ENCODE measurements at regions not wholly inside any gene's neighbourhood (a gene's known extent, or its start where the extent isn't known, plus 50 kb on each side); places are given as distances from the start of the nearest gene placed in this dataset.
"Not testable (repeated sequence)": the region's sequence is repeated elsewhere in the genome, so short reads cannot be mapped to it uniquely, and the experiment has no call there.

- no peak for DNase-seq (ENCODE audit: low read depth)
Observed at GRCh38 chr2:187994464-187995331, 297.0 kb upstream of the GULP1 start.

- DNase-seq (ENCODE audit: low read depth): no peak
Observed at GRCh38 chr2:187995556-187995955, 296.1 kb upstream of the GULP1 start.

DNA sequence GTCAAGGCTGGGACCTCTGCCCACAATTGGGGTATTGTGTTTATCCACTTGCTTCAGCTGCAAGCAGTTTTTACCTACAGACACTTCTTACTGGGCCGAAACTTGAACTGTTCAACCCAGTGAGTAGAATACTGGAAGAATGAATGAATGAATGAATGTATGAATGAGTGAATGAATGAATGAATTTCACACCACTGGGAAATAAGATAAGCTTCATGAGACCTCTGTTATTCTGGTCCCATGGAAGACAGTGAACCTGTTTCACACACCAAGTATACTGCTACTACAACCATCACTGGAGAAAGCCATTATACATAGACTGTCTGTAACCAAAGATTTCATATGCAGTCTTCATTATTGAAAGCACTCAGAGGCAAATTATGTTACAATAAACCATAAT is 295.0 kb upstream of the GULP1 start:
- no peak for DNase-seq (ENCODE audit: low read depth)

DNA sequence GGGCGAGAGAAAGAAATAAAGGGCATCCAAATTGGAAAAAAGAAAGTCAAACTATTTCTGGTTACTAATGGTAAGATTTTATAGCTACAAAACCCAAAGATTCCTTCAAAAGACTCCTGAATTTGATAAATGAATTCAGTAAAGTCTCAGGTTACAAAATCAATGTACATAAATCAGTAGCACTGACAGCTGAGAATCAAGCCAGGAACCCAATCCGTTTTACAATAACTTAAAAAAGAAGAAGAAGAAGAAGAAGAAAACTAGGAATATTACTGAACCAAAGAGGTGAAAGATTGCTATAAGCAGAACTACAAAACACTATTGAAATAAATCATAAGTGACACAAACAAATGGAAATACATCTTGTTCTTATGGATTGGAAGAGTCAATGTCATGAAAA is 291.5 kb upstream of the GULP1 start:
- no peak for DNase-seq (ENCODE audit: low read depth)

- DNase-seq (ENCODE audit: low read depth): no peak
Observed at GRCh38 chr2:188003800-188004199, 287.9 kb upstream of the GULP1 start.

GRCh38 chr2:188013767-188014166 is 277.9 kb upstream of the GULP1 start:
- no peak for DNase-seq (ENCODE audit: low read depth)

GRCh38 chr2:188016917-188017316 is 274.8 kb upstream of the GULP1 start:
- no peak for DNase-seq (ENCODE audit: low read depth)

DNA sequence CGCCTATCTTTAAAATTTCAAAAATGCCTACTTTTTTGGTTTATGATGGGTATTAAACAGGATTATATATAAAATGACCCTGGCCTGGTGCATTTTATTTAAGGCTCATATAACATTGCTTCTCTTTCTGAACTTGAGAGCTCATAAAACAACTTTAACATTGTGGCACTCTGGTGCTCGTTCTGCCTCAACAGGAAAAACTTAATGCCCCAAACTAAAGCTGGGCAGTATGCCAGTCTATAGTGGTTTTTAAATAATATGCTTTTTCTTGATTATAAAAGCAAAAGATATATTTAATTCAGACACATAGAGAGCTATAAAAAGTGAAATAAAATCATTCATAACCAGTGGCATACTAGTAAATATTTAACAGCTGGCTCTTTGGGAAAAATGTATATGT is 269.3 kb upstream of the GULP1 start:
- no peak for DNase-seq (ENCODE audit: low read depth)

- no peak for DNase-seq (ENCODE audit: low read depth)
Observed at GRCh38 chr2:188023035-188023434, 268.6 kb upstream of the GULP1 start.

GRCh38 chr2:188024811-188025210 is 266.9 kb upstream of the GULP1 start:
- DNase-seq (ENCODE audit: low read depth): no peak

GRCh38 chr2:188028739-188029138 is 262.9 kb upstream of the GULP1 start:
- no peak for DNase-seq (ENCODE audit: low read depth)

- no peak for DNase-seq (ENCODE audit: low read depth)
Observed at GRCh38 chr2:188032306-188032705, 259.4 kb upstream of the GULP1 start.

DNA sequence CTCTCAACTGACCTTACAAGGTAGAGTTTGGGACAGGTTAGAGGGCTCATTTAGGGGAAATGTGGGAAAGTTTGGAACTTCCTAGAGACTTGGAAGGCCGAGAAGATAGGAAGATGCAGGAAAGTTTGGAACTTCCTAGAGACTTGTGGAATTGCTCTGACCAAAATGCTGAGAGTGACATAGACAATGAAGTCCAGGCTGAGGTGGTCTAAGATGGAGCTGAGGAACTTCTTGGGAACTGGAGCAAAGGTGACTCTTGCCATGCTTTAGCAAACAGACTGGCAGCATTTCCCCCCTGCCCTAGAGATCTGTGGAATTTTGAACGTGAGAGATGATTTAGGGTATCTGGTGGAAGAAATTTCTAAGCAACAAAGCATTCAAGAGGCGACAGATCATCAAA is 258.9 kb upstream of the GULP1 start:
- DNase-seq (ENCODE audit: low read depth): no peak

DNA sequence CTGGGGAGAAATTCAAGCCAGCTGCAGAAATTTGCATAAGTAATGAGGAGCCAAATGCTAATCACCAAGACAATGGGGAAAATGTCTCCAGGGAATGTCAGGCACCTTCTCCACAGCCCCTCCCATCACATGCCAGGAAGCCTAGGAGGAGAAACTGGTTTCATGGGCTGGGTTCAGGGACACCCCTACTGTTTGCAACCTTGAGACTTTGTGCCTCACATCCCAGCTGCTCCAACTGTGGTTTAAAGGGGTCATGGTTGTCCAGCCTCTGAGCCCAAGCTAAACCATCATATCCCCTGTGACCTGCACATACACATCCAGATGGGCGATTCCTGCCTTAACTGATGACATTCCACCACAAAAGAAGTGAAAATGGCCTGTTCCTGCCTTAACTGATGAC is 258.4 kb upstream of the GULP1 start:
- DNase-seq (ENCODE audit: low read depth): not testable (repeated sequence)

GRCh38 chr2:188034102-188034501 is 257.6 kb upstream of the GULP1 start:
- DNase-seq (ENCODE audit: low read depth): not testable (repeated sequence)

- DNase-seq (ENCODE audit: low read depth): not testable (repeated sequence)
Observed at GRCh38 chr2:188035377-188035776, 256.3 kb upstream of the GULP1 start.

DNA sequence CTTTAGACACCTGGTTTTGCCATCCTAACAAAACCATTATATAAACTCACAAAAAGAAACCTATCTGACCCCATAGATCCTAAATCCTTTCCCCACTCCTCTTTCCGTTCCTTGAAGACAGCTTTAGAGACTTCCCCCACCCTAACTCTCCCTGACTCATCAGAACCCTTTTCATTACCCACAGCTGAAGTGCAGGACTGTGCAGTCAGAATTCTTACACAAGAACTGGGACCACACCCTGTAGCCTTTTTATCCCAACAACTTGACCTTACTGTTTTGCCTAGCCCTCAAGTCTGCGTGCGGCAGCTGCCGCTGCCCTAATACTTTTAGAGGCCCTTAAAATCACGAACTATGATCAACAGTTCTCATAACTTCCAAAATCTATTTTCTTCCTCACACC is 254.9 kb upstream of the GULP1 start:
- DNase-seq (ENCODE audit: low read depth): not testable (repeated sequence)

- no peak for DNase-seq (ENCODE audit: low read depth)
Observed at GRCh38 chr2:188039307-188039706, 252.4 kb upstream of the GULP1 start.

GRCh38 chr2:188042412-188042811 is 249.3 kb upstream of the GULP1 start:
- no peak for DNase-seq (ENCODE audit: low read depth)

GRCh38 chr2:188045016-188045415 is 246.7 kb upstream of the GULP1 start:
- DNase-seq (ENCODE audit: low read depth): no peak

DNA sequence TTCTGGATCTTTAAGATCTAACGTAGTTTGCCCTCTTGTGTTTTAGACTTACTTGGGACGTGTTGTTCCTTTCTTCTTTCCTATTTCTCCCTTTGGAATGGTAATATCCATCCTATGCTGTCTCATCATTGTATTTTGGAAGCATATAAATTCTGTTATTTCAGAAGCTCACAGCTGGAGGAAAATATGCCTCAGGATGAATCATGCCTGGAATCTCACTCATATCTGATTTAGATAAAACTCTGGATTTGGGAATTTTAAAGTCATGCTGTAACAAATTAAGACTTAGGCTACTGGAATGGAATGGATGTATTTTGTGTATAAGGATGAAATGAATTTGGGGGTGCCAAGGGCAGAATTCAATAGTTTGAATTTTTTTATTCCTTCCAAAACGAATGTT is 245.2 kb upstream of the GULP1 start:
- peak; percentile 20 for DNase-seq (ENCODE audit: low read depth)

- no peak for DNase-seq (ENCODE audit: low read depth)
Observed at GRCh38 chr2:188047735-188048134, 243.9 kb upstream of the GULP1 start.

DNA sequence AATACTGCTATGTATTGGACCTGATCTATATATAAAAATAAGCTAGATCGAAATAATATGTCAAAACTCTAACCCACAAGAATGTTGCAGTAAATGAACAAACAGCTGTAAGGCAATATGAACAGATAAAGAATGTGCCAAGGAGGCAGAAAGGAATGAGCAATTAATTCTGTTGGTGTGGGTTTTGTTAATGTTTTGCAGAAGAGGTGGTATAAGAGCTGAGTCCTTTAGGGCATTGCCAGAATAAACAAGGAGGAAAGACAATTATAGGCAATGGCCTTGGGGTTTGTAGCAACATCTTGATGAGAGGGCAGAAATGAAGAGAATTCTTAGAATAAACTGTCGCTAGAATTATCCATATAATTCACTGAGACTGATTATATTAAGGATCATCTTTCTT is 240.9 kb upstream of the GULP1 start:
- peak; percentile 15 for DNase-seq (ENCODE audit: low read depth)

DNA sequence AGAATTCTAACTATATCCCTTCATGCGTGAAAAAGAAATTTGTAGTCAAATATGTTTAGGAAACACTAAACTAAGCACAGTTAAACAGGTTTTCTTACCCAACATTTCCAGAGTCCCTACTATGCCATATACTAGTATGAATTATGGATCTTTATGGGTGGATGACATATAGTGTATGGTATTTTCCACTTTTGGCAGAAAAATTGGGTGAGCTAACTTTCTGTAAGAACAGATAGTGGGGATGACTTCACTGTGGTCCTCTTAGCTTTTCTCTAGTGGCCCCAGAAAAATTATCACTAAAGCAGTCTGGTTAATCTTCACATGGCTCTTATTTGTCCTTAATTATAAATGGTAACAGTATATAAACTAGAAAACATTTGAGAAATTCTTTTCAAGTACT is 240.0 kb upstream of the GULP1 start:
- no peak for DNase-seq (ENCODE audit: low read depth)

Data from HS-27A (cell line).